Ureter (tissue), 1 donor: ENCODE measurements at regions not wholly inside any gene's neighbourhood (a gene's known extent, or its start where the extent isn't known, plus 50 kb on each side); places are given as distances from the start of the nearest gene placed in this dataset.

Experiments used
- DNase-seq: peaks from one replicate; pipeline ENCODE4 v3.0.0-alpha.2; 2020; ENCODE audit warnings: low spot score
- donor health status: DM: yes; HTN: yes; CAD: no.

DNA sequence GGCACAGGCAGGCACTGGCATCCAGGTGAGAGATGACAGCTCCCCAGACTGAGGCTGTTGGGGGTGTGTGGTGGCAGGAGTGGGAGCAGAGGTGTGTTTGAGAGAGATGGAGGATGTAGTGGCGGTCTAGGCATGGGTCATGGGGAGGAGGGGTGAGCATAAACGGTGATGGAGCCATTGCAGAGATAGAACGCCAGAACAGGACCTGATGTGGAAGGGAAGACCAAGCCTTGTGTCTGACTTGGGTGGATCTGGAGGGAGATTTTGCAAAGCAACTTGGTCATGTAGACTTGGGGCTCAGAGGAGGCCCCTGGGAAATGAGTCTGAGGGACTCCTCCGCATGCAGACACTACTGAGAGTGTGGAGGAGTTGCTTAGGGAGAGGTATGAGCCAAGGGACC lies 50.0 kb upstream of the CLDN5 start:
- no peak for DNase-seq

DNA sequence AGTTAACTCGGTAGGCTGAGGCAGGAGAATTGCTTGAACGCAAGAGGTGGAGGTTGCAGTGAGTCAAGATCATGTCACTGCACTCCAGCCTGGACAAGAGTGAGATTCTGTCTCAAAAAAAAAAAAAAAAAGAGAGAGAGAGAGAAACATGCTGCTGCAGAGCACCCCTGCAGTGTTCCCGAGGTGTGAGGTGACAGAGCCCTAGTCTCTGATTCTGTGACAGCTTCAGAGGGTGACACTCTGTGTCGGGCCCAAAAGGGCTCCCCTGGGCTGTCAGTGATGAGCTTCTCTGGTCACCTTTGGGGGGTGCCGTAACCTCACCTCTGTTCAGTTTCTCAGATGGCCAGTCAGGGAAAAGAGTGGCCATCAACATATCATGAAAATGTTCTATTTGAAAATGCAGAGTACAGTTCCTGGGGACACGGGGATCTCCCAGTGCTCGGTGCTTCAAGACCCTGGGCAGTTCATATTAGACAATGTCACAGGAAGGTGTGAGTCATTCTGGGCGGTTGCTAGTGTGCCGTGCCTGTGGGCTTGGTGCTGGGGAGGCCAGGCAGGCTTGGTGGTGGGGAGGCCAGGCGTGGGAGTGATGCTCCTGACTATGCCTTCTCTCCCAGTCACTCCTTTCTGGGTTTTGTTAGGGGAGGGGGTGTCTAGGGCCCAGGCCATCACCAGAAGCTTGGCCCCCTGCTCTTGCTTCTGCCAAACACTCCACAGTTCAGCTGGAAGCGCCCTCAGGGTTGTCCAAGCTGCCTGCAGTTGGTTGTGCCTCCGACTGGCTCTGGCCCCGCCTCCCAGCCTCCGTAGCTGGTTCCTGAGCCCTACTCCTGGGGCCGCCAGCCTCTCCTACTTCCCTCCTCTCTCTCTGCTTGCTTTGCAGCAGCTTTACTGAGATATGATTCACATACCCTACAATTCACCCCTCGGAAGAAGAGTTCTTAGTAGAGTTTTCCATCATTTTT lies 52.5 kb upstream of the CLDN5 start:
- no peak for DNase-seq

DNA sequence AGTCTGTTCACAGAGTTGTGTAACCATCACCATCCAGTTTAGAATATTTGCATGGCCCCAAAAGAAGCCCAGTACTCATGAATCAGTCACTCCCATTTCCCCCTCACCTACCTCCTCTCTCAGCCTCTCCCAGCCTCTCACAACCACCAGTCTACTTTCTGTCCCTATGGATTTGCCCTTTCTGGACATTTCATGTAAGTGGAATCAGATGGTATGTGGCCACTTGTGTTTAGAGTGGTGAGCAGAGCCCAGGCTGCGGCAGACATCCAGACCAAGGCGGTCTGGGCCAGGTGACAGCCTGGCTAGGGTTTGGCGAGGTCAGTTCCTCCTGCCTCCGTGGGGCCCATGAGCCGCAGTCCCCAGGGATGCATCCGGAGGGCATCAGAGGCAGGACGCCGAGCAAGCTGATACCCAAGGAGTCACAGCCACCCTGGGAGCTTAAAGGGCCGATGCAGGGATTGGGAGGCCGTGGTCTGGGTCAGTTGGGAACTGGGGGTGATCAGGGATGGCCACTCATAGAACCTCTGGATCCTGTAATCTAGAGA lies 53.3 kb upstream of the CLDN5 start:
- DNase-seq, result no peak

GRCh38 chr22:19578180-19579004 lies 54.2 kb upstream of the CLDN5 start:
- DNase-seq, result no peak

- DNase-seq, result no peak
Measured at GRCh38 chr22:19579115-19579811, 55.1 kb upstream of the CLDN5 start.

DNA sequence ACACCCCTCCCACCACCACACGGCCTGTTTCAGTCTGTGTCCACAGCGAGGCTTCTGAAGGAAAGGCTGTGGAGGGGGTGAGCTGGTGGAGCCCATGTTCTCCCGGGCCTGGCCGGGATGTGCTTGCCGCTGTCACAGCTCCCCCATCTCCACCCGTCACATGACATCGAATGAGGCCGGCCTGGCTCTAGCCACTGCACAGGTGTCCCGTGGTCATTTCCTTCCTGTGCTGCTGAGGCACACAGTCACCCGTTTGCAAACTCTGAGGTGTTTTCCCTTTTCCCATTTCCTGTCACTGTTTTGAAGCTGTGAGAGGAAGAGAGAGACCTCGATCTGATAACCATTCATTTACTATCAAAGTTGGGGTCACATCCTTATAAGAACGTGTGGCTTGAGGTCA lies 55.7 kb upstream of the CLDN5 start:
- DNase-seq, result no peak

DNA sequence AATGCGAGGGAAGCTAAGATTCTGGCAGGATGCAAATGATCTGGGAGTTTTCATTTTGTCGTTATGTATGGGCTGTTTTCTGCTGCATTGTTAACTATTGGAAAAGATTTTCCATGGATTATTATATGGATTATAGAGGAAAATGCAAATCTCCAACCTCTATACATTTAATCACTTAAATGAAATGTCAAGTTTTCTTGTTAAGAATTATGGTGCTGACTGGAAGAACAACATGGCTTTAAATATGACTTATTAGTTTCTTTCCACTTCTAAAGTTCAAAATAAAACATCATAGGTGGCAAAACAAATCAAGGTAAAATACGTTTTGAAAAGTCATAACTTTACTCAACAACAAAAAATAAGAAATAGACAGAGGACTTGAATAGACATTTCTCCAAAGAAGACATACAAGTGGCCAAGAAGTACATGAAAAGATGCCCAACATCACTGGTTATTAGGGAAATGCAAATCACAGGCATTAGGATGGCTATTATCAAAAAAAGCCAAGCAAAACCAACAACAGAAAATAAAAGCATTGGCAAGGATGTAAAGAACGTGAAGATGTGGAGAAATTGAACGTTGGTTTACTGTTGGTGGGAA lies 56.2 kb upstream of the CLDN5 start:
- no peak for DNase-seq

GRCh38 chr22:19582033-19582693 lies 58.0 kb upstream of the CLDN5 start:
- DNase-seq, result no peak

DNA sequence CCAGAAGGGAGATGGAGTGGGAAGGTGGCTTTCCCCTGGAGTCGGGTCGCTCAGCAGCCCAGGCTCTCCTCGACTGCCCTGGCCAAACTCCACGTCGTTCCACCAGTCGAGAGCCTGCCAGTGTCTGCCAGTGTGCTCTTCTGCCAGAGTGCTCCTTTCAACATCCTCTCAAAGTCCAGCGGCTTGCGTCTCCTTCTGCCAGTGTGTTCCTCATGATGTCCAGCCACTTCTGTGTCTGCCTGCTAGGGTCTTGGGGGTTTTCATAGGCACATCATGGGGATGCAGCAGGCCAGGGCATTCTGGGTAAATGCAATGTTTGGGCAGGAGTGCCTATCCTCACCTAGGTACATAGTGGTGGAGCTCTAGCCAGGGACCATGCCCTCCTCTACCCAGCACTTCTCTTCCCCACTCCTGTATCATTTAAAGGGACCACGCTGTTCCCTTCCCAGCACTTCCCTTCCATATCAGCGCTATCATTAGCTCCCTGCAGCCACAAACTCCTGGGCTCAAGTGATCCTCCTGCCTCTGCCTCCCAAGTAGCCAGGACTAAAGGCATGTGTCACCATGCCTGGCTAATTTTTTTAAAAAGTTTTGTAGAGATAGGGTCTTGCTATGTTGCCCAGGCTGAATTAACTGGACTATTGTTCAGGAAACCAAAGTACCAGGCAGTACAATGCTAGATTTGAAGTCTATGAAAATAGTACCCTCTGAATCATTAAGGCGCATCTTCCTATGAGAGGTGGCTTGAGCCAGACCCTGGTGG lies 62.9 kb upstream of the CLDN5 start:
- no peak for DNase-seq

DNA sequence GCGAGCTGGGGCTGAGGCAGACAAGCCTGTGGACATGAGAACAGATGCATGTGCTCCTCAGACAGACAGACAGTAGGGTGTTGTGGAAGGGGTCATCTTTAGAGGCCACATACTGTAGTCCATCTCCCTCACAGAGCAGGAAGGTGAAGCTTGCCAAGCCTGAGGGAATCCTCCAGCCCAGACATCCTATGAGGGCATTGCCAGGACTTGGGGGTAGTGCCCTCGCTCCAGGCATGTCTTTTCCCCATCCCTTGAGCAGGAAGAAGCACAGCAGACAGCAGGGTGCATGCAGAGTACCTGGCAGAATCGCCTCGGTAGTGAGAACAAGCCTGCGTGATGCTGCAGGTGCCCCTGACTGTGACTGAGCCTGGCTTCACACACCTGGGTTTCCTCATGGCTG lies 66.5 kb upstream of the CLDN5 start:
- no peak for DNase-seq

DNA sequence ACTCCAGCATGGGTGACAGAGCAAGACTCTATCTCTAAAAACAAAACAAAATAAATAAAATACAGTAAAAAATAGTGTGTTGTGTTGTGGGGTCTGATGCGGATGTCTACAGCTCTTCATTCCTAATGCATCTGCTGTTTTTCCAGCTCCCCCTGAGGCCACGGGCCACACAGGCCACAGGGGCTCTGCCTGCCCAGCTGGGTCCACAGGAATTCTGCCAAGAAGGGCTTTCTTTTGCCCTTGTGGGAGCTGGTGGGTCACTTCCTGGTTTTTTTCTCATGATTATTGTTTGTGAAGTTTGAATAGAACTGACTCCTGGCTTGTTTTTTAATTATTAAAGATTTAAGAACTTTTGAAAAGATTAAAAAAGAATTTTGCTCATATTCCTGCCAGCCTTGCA lies 67.4 kb upstream of the CLDN5 start:
- DNase-seq, result no peak

GRCh38 chr22:19592464-19592863 lies 68.3 kb upstream of the CLDN5 start:
- no peak for DNase-seq

DNA sequence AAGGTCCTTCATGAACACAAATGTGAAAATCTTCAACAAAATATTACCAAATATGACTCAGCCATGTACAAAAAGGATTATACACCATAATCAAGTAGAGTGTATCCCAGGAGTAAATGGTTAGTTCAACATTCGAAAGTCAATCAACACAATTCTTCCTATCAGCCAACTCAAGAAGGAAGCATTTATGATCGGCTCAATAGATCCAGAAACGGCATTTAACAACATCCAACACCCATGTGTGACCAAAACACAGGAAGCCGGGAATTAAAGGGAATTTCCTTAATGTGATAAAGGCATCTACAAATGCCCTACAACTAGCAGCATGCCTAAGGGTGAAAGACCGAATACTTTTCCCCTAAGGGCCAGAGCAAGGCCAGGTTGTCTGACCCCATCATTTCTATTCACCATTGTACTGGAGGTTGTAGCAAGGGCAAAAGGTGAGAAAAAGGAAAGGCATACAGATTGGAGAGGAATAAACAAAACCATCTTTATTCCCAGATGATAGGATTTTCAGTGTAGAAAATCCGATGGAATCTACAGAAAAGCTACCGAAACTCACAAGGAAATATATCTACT lies 69.9 kb upstream of the CLDN5 start:
- DNase-seq, result no peak

GRCh38 chr22:19595532-19595931 lies 71.3 kb upstream of the CLDN5 start:
- no peak for DNase-seq

- DNase-seq, result no peak
Measured at GRCh38 chr22:19596680-19597398, 72.6 kb upstream of the CLDN5 start.

GRCh38 chr22:19597399-19597735 lies 73.2 kb upstream of the CLDN5 start:
- no peak for DNase-seq

DNA sequence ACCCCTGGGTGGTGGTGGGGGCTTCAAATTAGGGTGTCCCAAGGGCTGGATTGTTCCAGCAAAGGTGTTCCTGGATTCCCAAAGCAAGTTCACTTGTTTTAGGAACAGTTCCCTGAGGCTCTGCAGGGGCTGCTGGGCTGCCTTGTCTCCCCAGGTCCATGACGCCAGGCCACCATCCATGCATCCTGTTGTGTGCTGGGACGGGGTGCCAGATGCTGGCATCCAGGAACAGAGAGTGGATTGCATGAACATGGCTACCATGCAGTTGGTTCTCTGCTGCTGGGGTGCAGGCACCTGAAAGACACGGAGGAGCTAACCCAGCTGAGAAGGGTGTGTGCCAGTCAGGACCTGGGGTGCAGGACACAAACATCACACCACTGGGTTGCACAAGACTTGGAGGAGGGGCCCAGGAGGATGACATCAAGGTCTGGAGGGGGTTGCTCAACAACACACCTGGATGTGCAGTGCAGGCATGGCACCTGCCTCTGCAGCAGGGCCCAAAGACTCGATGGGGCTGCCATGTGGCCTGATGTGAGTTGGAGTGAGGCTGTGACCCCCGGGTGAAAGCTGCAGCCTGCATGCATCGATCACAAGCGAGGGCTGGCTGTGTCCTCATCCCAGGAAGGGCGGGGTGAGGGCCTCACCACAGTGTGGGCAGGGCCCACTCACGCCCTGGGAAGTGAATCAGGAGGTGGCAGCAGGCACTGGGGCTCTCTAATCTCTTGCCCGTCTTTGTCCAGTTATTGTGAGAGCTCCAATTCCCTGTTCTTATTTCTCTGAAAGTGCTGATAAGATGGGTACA lies 74.0 kb upstream of the CLDN5 start:
- no peak for DNase-seq

- no peak for DNase-seq
Measured at GRCh38 chr22:19599004-19599403, 74.8 kb upstream of the CLDN5 start.
